ENCODE measurements at regions not wholly inside any gene's neighbourhood (a gene's known extent, or its start where the extent isn't known, plus 50 kb on each side); places are given as distances from the start of the nearest gene placed in this dataset.
"Not testable (repeated sequence)": the region's sequence is repeated elsewhere in the genome, so short reads cannot be mapped to it uniquely, and the experiment has no call there.

DNA sequence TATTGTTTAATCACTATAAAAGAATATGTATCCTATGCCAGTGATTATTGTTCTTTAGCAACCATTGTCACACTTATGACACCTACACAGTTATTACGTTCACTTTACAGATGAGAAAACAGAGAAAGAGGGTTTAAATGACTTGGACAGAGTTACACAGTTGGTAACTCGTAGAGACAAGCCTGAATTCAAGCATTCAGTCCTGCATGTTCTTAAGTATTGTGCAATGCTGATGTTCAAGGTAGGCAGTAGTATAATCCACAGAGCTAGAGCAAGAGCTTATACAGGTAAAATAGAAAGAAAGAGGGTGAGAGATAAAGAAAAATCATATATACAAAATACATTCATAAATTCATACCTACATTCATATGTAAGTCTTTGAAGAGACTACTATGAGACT is 249.8 kb upstream of the ANXA10 start:
- DNase-seq = no peak
- Mint-ChIP-seq H3K27me3 (ENCODE audit: low read depth, poor library complexity) (peaks cover 3% of the 10 kb centered on the region), H3K4me3 (no peak overlapping the region), H3K9me3 (no peaks in the 10 kb centered on the region), H3K36me3 (ENCODE audit: low read depth) (no peaks in the 10 kb centered on the region), H3K27ac (no peak overlapping the region), H3K4me1 (no peaks in the 10 kb centered on the region)
- TF ChIP-seq, protein P1, sequence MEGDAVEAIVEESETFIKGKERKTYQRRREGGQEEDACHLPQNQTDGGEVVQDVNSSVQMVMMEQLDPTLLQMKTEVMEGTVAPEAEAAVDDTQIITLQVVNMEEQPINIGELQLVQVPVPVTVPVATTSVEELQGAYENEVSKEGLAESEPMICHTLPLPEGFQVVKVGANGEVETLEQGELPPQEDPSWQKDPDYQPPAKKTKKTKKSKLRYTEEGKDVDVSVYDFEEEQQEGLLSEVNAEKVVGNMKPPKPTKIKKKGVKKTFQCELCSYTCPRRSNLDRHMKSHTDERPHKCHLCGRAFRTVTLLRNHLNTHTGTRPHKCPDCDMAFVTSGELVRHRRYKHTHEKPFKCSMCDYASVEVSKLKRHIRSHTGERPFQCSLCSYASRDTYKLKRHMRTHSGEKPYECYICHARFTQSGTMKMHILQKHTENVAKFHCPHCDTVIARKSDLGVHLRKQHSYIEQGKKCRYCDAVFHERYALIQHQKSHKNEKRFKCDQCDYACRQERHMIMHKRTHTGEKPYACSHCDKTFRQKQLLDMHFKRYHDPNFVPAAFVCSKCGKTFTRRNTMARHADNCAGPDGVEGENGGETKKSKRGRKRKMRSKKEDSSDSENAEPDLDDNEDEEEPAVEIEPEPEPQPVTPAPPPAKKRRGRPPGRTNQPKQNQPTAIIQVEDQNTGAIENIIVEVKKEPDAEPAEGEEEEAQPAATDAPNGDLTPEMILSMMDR (IDR thresholded peaks at IDR 0.05) = no peak

GRCh38 chr4:167854881-167855280 is 237.5 kb upstream of the ANXA10 start:
- H3K4me3 Mint-ChIP-seq = no peak overlapping the region
- no peak overlapping the region for H3K27ac Mint-ChIP-seq
- H3K27me3 Mint-ChIP-seq (ENCODE audit: low read depth, poor library complexity) = peaks cover 3% of the 10 kb centered on the region
- H3K36me3 Mint-ChIP-seq (ENCODE audit: low read depth) = no peaks in the 10 kb centered on the region
- no peaks in the 10 kb centered on the region for H3K4me1 Mint-ChIP-seq
- peaks cover 10% of the 10 kb centered on the region for H3K9me3 Mint-ChIP-seq
- TF ChIP-seq, protein P1 (IDR thresholded peaks at IDR 0.05) = no peak
- DNase-seq = no peak

GRCh38 chr4:167858127-167858526 is 234.2 kb upstream of the ANXA10 start:
- H3K4me3 Mint-ChIP-seq; H3K27me3 Mint-ChIP-seq (ENCODE audit: low read depth, poor library complexity); H3K4me1 Mint-ChIP-seq; DNase-seq; H3K27ac Mint-ChIP-seq; H3K36me3 Mint-ChIP-seq (ENCODE audit: low read depth): not testable (repeated sequence)
- peaks cover 16% of the 10 kb centered on the region for H3K9me3 Mint-ChIP-seq

GRCh38 chr4:167867191-167867590 is 225.1 kb upstream of the ANXA10 start:
- Mint-ChIP-seq H3K36me3 (ENCODE audit: low read depth) (no peaks in the 10 kb centered on the region), H3K4me3 (no peak overlapping the region), H3K9me3 (no peaks in the 10 kb centered on the region), H3K4me1 (no peaks in the 10 kb centered on the region), H3K27ac (no peak overlapping the region), H3K27me3 (ENCODE audit: low read depth, poor library complexity) (peaks cover under 1% of the 10 kb centered on the region)
- no peak for DNase-seq
- TF ChIP-seq, protein P1 (IDR thresholded peaks at IDR 0.05) = no peak

DNA sequence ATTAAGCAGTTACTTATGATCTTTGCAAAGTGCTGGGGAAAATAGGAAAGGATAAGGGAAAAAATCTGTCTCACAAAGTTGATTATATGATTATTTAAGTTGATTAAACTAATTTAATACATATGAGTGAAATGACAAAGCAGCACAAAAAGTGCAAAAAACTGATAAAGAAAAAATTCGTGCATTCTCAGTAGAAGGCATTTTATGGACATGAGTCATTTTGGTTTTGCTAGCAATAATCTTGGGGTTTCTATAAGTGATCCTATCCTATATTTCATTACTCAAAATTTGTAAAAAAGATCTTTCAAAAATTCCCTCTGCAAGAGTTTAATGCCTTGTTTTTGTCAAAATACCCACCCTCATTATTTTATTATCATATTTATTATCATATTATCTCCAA is 224.2 kb upstream of the ANXA10 start:
- H3K27me3 Mint-ChIP-seq (ENCODE audit: low read depth, poor library complexity) = peaks cover 3% of the 10 kb centered on the region
- DNase-seq = no peak
- TF ChIP-seq, protein P1 (IDR thresholded peaks at IDR 0.05) = no peak
- H3K9me3 Mint-ChIP-seq = no peaks in the 10 kb centered on the region
- H3K36me3 Mint-ChIP-seq (ENCODE audit: low read depth) = no peaks in the 10 kb centered on the region
- no peak overlapping the region for H3K27ac Mint-ChIP-seq
- H3K4me3 Mint-ChIP-seq = no peak overlapping the region
- no peaks in the 10 kb centered on the region for H3K4me1 Mint-ChIP-seq

- H3K9me3 Mint-ChIP-seq = peaks cover 4% of the 10 kb centered on the region
- H3K4me1 Mint-ChIP-seq = no peaks in the 10 kb centered on the region
- peaks cover 3% of the 10 kb centered on the region for H3K27me3 Mint-ChIP-seq (ENCODE audit: low read depth, poor library complexity)
- no peaks in the 10 kb centered on the region for H3K36me3 Mint-ChIP-seq (ENCODE audit: low read depth)
- no peak for DNase-seq
- no peak overlapping the region for H3K27ac Mint-ChIP-seq
- TF ChIP-seq, protein P1 (IDR thresholded peaks at IDR 0.05) = no peak
- H3K4me3 Mint-ChIP-seq = no peak overlapping the region
Measured at GRCh38 chr4:167873496-167873895, 218.8 kb upstream of the ANXA10 start.

- H3K4me1 Mint-ChIP-seq; H3K9me3 Mint-ChIP-seq; DNase-seq; H3K36me3 Mint-ChIP-seq (ENCODE audit: low read depth); H3K4me3 Mint-ChIP-seq; H3K27ac Mint-ChIP-seq; H3K27me3 Mint-ChIP-seq (ENCODE audit: low read depth, poor library complexity): not testable (repeated sequence)
Measured at GRCh38 chr4:167876091-167876490, 216.2 kb upstream of the ANXA10 start.

GRCh38 chr4:167877826-167878225 is 214.5 kb upstream of the ANXA10 start:
- H3K27me3 Mint-ChIP-seq (ENCODE audit: low read depth, poor library complexity); H3K4me3 Mint-ChIP-seq; H3K36me3 Mint-ChIP-seq (ENCODE audit: low read depth); H3K9me3 Mint-ChIP-seq; DNase-seq: not testable (repeated sequence)
- Mint-ChIP-seq H3K27ac (peak overlapping the region; percentile 5), H3K4me1 (peaks cover 14% of the 10 kb centered on the region)

Data from nephron progenitor cell (in vitro differentiated cells).